HG03159 (cell line): ENCODE measurements at regions not wholly inside any gene's neighbourhood (a gene's known extent, or its start where the extent isn't known, plus 50 kb on each side); places are given as distances from the start of the nearest gene placed in this dataset.

ENCODE experiments used
- ATAC-seq: cut with Tn5 transposase; IDR thresholded peaks from one replicate; pipeline ENCODE4 v1.9.1; 2021; ENCODE audit warnings: mild to moderate bottlenecking, moderate library complexity; ENCODE audit not compliant: unreplicated experiment

- peak; percentile 79 for ATAC-seq
Observed at GRCh38 chr3:10758304-10759037, 57.6 kb upstream of the SLC6A11 start.

- ATAC-seq = no peak
Observed at GRCh38 chr3:10759495-10759894, 56.5 kb upstream of the SLC6A11 start.

- ATAC-seq = no peak
Observed at GRCh38 chr3:10760199-10760598, 55.8 kb upstream of the SLC6A11 start.

GRCh38 chr3:10761583-10761982 is 54.4 kb upstream of the SLC6A11 start:
- no peak for ATAC-seq

GRCh38 chr3:10762116-10762515 is 53.9 kb upstream of the SLC6A11 start:
- no peak for ATAC-seq

- no peak for ATAC-seq
Observed at GRCh38 chr3:10762611-10763247, 53.3 kb upstream of the SLC6A11 start.

- no peak for ATAC-seq
Observed at GRCh38 chr3:10763248-10763620, 52.8 kb upstream of the SLC6A11 start.

GRCh38 chr3:10763817-10764258 is 52.2 kb upstream of the SLC6A11 start:
- ATAC-seq = no peak

- ATAC-seq = no peak
Observed at GRCh38 chr3:10764259-10765051, 51.6 kb upstream of the SLC6A11 start.

GRCh38 chr3:10766049-10766705 is 49.9 kb upstream of the SLC6A11 start:
- ATAC-seq = no peak
